ENCODE measurements at regions not wholly inside any gene's neighbourhood (a gene's known extent, or its start where the extent isn't known, plus 50 kb on each side); places are given as distances from the start of the nearest gene placed in this dataset.

DNA sequence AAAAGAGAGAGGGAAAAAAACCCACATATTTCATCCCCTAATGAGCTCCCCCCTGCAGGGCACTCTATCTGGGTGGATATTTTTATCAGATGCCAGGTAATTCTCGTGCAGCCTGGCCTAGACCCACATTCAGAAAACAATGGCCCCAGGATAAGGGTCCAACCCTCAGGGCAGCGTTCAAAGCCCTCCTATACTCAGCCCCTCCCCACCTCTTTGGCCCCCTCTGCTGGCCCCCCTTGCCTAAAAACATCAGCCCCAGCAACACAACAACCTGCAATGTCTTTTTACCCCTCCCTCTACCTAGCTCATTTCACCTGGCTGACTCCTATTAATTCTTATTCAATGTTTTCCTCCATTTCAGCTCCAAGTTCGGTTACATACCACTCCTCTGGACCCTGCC lies 145.4 kb upstream of the MED14 start:
- no peak for DNase-seq (ENCODE audit: low spot score)
- no peak for ATAC-seq (ENCODE audit: insufficient number of reproducible peaks, low FRiP score, low read depth)

DNA sequence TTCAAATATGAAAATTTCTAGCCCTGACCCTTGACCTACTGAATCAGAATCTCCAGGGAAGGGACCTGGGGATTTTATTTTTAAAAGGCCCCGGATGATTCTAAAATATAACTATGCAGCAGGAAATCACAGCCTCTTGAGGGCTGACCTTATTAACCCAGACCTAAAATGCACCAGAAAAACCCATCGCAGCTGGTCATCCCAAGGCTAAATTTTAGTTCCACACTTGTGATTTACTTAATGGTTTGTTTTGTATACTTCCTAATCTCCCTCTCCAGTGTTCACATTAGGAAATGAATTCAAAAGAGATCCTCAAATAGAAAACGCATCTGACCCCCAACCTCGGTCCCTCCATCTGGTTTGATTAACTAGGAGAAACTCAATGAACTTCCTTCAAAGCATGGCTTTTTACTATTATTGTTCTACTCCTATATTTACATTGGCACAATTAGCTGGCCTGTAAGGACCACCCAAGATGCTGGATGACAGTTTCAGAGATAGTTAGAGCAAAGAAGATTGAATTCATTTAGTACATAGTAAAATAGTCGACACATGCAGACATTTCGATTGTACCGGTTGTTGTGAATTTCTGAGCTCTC lies 147.8 kb upstream of the MED14 start:
- Histone ChIP-seq H3K36me3 (no peaks in the 10 kb centered on the region), H3K27me3 (replicated peaks; ENCODE audit: insufficient read depth) (no peaks in the 10 kb centered on the region), H3K9me3 (no peaks in the 10 kb centered on the region), H3K27ac (no peak overlapping the region), H3K4me1 (ENCODE audit: control insufficient read depth in 1 of 2, low read depth in 2 of 2) (no peaks in the 10 kb centered on the region), H3K4me3 (no peak overlapping the region)
- DNase-seq (ENCODE audit: low spot score) (no peak), ATAC-seq (ENCODE audit: insufficient number of reproducible peaks, low FRiP score, low read depth) (no peak)
- TF ChIP-seq, protein P1, sequence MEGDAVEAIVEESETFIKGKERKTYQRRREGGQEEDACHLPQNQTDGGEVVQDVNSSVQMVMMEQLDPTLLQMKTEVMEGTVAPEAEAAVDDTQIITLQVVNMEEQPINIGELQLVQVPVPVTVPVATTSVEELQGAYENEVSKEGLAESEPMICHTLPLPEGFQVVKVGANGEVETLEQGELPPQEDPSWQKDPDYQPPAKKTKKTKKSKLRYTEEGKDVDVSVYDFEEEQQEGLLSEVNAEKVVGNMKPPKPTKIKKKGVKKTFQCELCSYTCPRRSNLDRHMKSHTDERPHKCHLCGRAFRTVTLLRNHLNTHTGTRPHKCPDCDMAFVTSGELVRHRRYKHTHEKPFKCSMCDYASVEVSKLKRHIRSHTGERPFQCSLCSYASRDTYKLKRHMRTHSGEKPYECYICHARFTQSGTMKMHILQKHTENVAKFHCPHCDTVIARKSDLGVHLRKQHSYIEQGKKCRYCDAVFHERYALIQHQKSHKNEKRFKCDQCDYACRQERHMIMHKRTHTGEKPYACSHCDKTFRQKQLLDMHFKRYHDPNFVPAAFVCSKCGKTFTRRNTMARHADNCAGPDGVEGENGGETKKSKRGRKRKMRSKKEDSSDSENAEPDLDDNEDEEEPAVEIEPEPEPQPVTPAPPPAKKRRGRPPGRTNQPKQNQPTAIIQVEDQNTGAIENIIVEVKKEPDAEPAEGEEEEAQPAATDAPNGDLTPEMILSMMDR (IDR thresholded peaks at IDR 0.05): no peak

More for the DNA sequence above, 145.4 kb upstream of the MED14 start:
- TF ChIP-seq, protein P1 (IDR thresholded peaks at IDR 0.05): no peak
- H3K4me3 ChIP-seq: no peak overlapping the region
- no peaks in the 10 kb centered on the region for H3K36me3 ChIP-seq
- H3K27me3 ChIP-seq (replicated peaks; ENCODE audit: insufficient read depth): no peaks in the 10 kb centered on the region
- no peaks in the 10 kb centered on the region for H3K9me3 ChIP-seq
- no peak overlapping the region for H3K27ac ChIP-seq
- H3K4me1 ChIP-seq (ENCODE audit: control insufficient read depth in 1 of 2, low read depth in 2 of 2): no peaks in the 10 kb centered on the region

DNA sequence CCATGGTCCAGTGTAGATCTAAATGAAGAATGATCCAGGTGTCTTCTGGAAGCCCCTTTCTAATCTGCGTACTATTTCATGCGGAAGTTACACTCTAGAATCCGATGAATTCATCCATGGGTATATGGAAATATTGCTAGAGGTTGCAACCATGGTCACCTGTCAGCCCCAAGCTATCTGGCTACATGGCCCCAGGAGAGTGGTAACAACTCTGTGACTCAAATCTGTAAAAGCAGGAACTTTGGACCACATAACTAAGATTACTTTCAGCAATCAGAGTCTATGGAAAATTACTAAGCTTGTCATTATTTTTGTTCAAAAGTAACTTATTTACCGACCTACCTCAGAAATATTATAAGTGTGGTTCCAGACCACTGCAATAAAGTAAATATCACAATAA lies 150.6 kb upstream of the MED14 start:
- no peak for DNase-seq (ENCODE audit: low spot score)
- H3K9me3 ChIP-seq: no peaks in the 10 kb centered on the region
- no peaks in the 10 kb centered on the region for H3K27me3 ChIP-seq (replicated peaks; ENCODE audit: insufficient read depth)
- no peaks in the 10 kb centered on the region for H3K4me1 ChIP-seq (ENCODE audit: control insufficient read depth in 1 of 2, low read depth in 2 of 2)
- H3K27ac ChIP-seq: no peak overlapping the region
- no peak overlapping the region for H3K4me3 ChIP-seq
- H3K36me3 ChIP-seq: no peaks in the 10 kb centered on the region
- no peak for ATAC-seq (ENCODE audit: insufficient number of reproducible peaks, low FRiP score, low read depth)
- TF ChIP-seq, protein P1 (IDR thresholded peaks at IDR 0.05): no peak

DNA sequence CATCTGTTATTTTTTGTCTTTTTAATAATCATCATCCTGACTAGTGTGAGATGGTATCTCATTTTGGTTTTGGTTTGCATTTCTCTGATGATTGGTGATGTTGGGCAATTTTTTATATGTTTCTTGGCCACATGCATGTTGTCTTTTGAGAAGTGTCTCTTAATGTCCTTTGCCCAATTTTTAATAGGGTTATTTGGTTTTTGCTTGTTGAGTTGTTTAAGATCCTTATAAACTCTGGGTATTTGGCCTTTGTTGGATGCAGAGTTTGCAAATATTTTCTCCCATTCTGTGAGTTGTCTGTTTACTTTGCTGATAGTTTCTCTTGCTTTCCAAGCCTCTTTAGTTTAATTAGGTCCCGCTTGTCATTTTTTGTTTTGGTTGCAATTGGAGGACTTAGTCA lies 152.1 kb upstream of the MED14 start:
- Histone ChIP-seq H3K9me3 (no peaks in the 10 kb centered on the region), H3K4me3 (no peak overlapping the region), H3K4me1 (ENCODE audit: control insufficient read depth in 1 of 2, low read depth in 2 of 2) (no peaks in the 10 kb centered on the region), H3K27ac (no peak overlapping the region), H3K27me3 (replicated peaks; ENCODE audit: insufficient read depth) (no peaks in the 10 kb centered on the region), H3K36me3 (no peaks in the 10 kb centered on the region)
- ATAC-seq (ENCODE audit: insufficient number of reproducible peaks, low FRiP score, low read depth) (no peak), DNase-seq (ENCODE audit: low spot score) (no peak)
- TF ChIP-seq, protein P1 (IDR thresholded peaks at IDR 0.05): no peak

DNA sequence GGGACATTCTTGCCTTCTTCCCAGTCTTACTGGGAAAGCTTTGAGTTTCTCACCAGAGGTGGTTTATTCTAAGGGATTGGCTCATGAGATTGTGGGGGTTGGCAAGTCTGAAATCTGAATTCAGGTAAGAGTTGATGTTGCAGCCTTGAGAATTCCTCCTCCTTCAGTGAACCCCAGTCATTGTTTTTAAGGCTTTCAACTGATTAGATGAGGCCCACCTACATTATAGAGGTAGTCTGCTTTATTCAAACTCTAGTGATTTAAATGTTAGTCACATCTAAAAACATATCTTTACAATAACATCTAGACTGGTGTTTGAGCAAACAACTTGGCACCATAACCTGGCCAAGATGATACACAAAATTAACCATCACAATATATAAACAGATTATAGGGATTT lies 156.5 kb upstream of the MED14 start:
- no peaks in the 10 kb centered on the region for H3K4me1 ChIP-seq (ENCODE audit: control insufficient read depth in 1 of 2, low read depth in 2 of 2)
- DNase-seq (ENCODE audit: low spot score) (no peak), ATAC-seq (ENCODE audit: insufficient number of reproducible peaks, low FRiP score, low read depth) (no peak)
- no peaks in the 10 kb centered on the region for H3K36me3 ChIP-seq
- no peak overlapping the region for H3K27ac ChIP-seq
- H3K9me3 ChIP-seq: no peaks in the 10 kb centered on the region
- TF ChIP-seq, protein P1 (IDR thresholded peaks at IDR 0.05): no peak
- no peak overlapping the region for H3K4me3 ChIP-seq
- no peaks in the 10 kb centered on the region for H3K27me3 ChIP-seq (replicated peaks; ENCODE audit: insufficient read depth)
